ENCODE measurements at regions not wholly inside any gene's neighbourhood (a gene's known extent, or its start where the extent isn't known, plus 50 kb on each side); places are given as distances from the start of the nearest gene placed in this dataset.

DNA sequence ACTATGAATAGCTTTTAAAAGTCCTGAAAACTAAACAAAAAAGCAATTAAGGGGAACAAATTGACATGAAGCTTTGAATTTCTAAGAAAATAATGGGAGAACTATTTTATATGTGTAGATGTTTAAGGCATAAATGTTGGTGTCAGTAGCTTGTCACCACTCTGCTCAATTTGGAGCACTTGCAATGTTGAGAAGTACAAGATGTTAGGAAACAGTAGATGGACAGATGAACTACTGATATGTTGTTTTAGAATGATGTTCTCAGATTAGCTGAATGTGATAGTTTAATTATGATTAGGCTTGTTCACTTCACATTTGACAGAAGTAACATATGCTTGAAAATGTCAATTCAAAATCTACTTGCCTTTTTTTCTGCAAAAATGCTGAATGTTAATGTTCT, 525.7 kb upstream of the IGFBP7 start:
- TF ChIP-seq, protein P1, sequence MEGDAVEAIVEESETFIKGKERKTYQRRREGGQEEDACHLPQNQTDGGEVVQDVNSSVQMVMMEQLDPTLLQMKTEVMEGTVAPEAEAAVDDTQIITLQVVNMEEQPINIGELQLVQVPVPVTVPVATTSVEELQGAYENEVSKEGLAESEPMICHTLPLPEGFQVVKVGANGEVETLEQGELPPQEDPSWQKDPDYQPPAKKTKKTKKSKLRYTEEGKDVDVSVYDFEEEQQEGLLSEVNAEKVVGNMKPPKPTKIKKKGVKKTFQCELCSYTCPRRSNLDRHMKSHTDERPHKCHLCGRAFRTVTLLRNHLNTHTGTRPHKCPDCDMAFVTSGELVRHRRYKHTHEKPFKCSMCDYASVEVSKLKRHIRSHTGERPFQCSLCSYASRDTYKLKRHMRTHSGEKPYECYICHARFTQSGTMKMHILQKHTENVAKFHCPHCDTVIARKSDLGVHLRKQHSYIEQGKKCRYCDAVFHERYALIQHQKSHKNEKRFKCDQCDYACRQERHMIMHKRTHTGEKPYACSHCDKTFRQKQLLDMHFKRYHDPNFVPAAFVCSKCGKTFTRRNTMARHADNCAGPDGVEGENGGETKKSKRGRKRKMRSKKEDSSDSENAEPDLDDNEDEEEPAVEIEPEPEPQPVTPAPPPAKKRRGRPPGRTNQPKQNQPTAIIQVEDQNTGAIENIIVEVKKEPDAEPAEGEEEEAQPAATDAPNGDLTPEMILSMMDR (IDR thresholded peaks at IDR 0.05), result no peak
- TF ChIP-seq POLR2A (IDR thresholded peaks at IDR 0.05), result no peak

Data from heart left ventricle (tissue), 13 donors.